ENCODE measurements at regions not wholly inside any gene's neighbourhood (a gene's known extent, or its start where the extent isn't known, plus 50 kb on each side); places are given as distances from the start of the nearest gene placed in this dataset.
"Not testable (repeated sequence)": the region's sequence is repeated elsewhere in the genome, so short reads cannot be mapped to it uniquely, and the experiment has no call there.

- DNase-seq (ENCODE audit: low read depth) = no peak
These were observed 166.5 kb upstream of the LDB2 start for GRCh38 chr4:17064959-17065358.

GRCh38 chr4:17063888-17064287 lies 165.4 kb upstream of the LDB2 start:
- DNase-seq (ENCODE audit: low read depth) = no peak

- DNase-seq (ENCODE audit: low read depth) = no peak
These were observed 161.8 kb upstream of the LDB2 start for GRCh38 chr4:17060230-17060629.

- DNase-seq (ENCODE audit: low read depth) = no peak
These were observed 160.7 kb upstream of the LDB2 start for GRCh38 chr4:17058916-17059741.

GRCh38 chr4:17058536-17058915 lies 160.1 kb upstream of the LDB2 start:
- DNase-seq (ENCODE audit: low read depth) = no peak

- DNase-seq (ENCODE audit: low read depth) = no peak
These were observed 158.6 kb upstream of the LDB2 start for GRCh38 chr4:17057035-17057434.

- no peak for DNase-seq (ENCODE audit: low read depth)
These were observed 157.3 kb upstream of the LDB2 start for GRCh38 chr4:17055788-17056187.

GRCh38 chr4:17045866-17046265 lies 147.4 kb upstream of the LDB2 start:
- no peak for DNase-seq (ENCODE audit: low read depth)

- no peak for DNase-seq (ENCODE audit: low read depth)
These were observed 140.2 kb upstream of the LDB2 start for GRCh38 chr4:17038510-17039176.

- DNase-seq (ENCODE audit: low read depth) = no peak
These were observed 135.3 kb upstream of the LDB2 start for GRCh38 chr4:17033768-17034181.

- no peak for DNase-seq (ENCODE audit: low read depth)
These were observed 134.8 kb upstream of the LDB2 start for GRCh38 chr4:17033025-17033767.

- no peak for DNase-seq (ENCODE audit: low read depth)
These were observed 132.1 kb upstream of the LDB2 start for GRCh38 chr4:17030543-17030942.

- no peak for DNase-seq (ENCODE audit: low read depth)
These were observed 131.5 kb upstream of the LDB2 start for GRCh38 chr4:17029964-17030363.

GRCh38 chr4:17029432-17029831 lies 131.0 kb upstream of the LDB2 start:
- DNase-seq (ENCODE audit: low read depth) = no peak

- no peak for DNase-seq (ENCODE audit: low read depth)
These were observed 129.1 kb upstream of the LDB2 start for GRCh38 chr4:17027495-17027894.

- DNase-seq (ENCODE audit: low read depth) = no peak
These were observed 126.0 kb upstream of the LDB2 start for GRCh38 chr4:17024425-17024824.

GRCh38 chr4:17020901-17021300 lies 122.5 kb upstream of the LDB2 start:
- no peak for DNase-seq (ENCODE audit: low read depth)

- no peak for DNase-seq (ENCODE audit: low read depth)
These were observed 122.0 kb upstream of the LDB2 start for GRCh38 chr4:17020451-17020850.

- not testable (repeated sequence) for DNase-seq (ENCODE audit: low read depth)
These were observed 120.2 kb upstream of the LDB2 start for GRCh38 chr4:17018621-17019020.

- DNase-seq (ENCODE audit: low read depth) = no peak
These were observed 119.6 kb upstream of the LDB2 start for GRCh38 chr4:17018013-17018412.

- DNase-seq (ENCODE audit: low read depth) = no peak
These were observed 115.0 kb upstream of the LDB2 start for GRCh38 chr4:17013382-17014006.

- no peak for DNase-seq (ENCODE audit: low read depth)
These were observed 114.0 kb upstream of the LDB2 start for GRCh38 chr4:17012451-17012850.
